ENCODE measurements at regions not wholly inside any gene's neighbourhood (a gene's known extent, or its start where the extent isn't known, plus 50 kb on each side); places are given as distances from the start of the nearest gene placed in this dataset.

DNA sequence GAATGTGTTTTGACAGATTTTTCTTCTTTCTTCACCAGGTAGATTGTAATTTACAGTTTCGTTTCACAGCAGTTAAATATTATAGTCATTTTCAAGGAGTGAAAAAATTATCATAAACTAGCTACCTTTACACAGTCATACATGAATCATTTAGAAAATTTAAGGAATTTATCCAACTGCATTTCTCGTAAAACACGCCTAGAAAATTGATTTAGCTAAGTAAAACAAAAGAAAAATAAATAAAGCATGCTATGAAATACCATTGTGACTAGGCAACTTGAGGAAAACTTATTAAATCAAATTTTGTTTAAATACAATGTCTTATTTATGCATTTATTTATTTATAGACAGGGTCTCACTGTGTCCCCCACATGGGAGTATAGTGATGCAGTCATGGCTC is 109.9 kb upstream of the EMB start:
- TF ChIP-seq CTCF (IDR thresholded peaks at IDR 0.05) = no peak
- no peak for TF ChIP-seq EZH2 (IDR thresholded peaks at IDR 0.05)
